Fibroblast of lung (primary cell): ENCODE measurements at regions not wholly inside any gene's neighbourhood (a gene's known extent, or its start where the extent isn't known, plus 50 kb on each side); places are given as distances from the start of the nearest gene placed in this dataset.
A peak's percentile ranks its signal among the peaks of the same experiment; 100 is the strongest.
"Not testable (repeated sequence)": the region's sequence is repeated elsewhere in the genome, so short reads cannot be mapped to it uniquely, and the experiment has no call there.

Experiments used
- DNase-seq, 2 donors: peaks; one replicate each; pipeline versions ENCODE4 v3.0.0 to v3.0.0-alpha.2; 2010; ENCODE audit warnings: low read depth in 2 of 2
- H2AFZ ChIP-seq: 2 replicates; pipeline ENCODE4 v1.5.1; 2012; ENCODE audit warnings: low read length, control low read depth, inconsistent platforms
- H3K27ac ChIP-seq: 2 replicates; pipeline ENCODE4 v1.5.1; 2011; ENCODE audit warnings: low read length, control low read depth; ENCODE audit not compliant: insufficient read depth
- H3K27me3 ChIP-seq: 2 replicates; pipeline ENCODE4 v1.5.1; 2011; ENCODE audit warnings: mild to moderate bottlenecking, low read length; ENCODE audit not compliant: control insufficient read depth, insufficient read depth
- H3K36me3 ChIP-seq: 2 replicates; pipeline ENCODE4 v1.5.1; 2011; ENCODE audit warnings: low read length; ENCODE audit not compliant: control insufficient read depth, insufficient read depth
- H3K4me1 ChIP-seq: 2 replicates; pipeline ENCODE4 v1.5.1; 2011; ENCODE audit warnings: low read length; ENCODE audit not compliant: control insufficient read depth, insufficient read depth; ENCODE audit errors: extremely low read depth
- H3K4me2 ChIP-seq: 2 replicates; pipeline ENCODE4 v1.5.1; 2011; ENCODE audit warnings: low read length, control low read depth; ENCODE audit not compliant: insufficient read depth; ENCODE audit errors: extremely low read depth
- H3K4me3 ChIP-seq, 4 experiments: fragments of 200-600 bp in 1 of 4; sonication (generic) in 1 of 4; replicated peaks in 1 of 4; 2 replicates each; pipeline ENCODE4 v1.5.1; 2011 to 2016; ENCODE audit warnings: low read length in 4 of 4, low read depth in 3 of 4, mild to moderate bottlenecking in 3 of 4, control low read depth in 2 of 4, inconsistent platforms in 1 of 4, mixed read lengths in 1 of 4; ENCODE audit not compliant: insufficient read depth in 1 of 4; ENCODE audit errors: control extremely low read depth in 1 of 4
- H3K79me2 ChIP-seq: 2 replicates; pipeline ENCODE4 v1.5.1; 2012; ENCODE audit warnings: mild to moderate bottlenecking, low read length, inconsistent platforms; ENCODE audit not compliant: control insufficient read depth, insufficient read depth
- H3K9ac ChIP-seq: 2 replicates; pipeline ENCODE4 v1.5.1; 2011; ENCODE audit warnings: mild to moderate bottlenecking, low read length, control low read depth; ENCODE audit not compliant: insufficient read depth
- H3K9me3 ChIP-seq: 2 replicates; pipeline ENCODE4 v1.5.1; 2012; ENCODE audit warnings: low read depth, low read length; ENCODE audit not compliant: control insufficient read depth, insufficient read depth
- H4K20me1 ChIP-seq: 2 replicates; pipeline ENCODE4 v1.5.1; 2011; ENCODE audit warnings: low read length; ENCODE audit not compliant: control insufficient read depth, insufficient read depth; ENCODE audit errors: extremely low read depth
- EZH2 ChIP-seq: IDR thresholded peaks from 2 replicates; pipeline ENCODE4 v1.5.1; 2012; ENCODE audit warnings: low read length, control low read depth, mild to moderate bottlenecking; ENCODE audit errors: missing control alignments
- TF ChIP-seq, protein P1 (sequence below), 2 donors: IDR thresholded peaks in 1 of 2; conservative IDR thresholded peaks in 1 of 2; 1 replicate in 1 of 2; 2 replicates in 1 of 2; pipeline ENCODE4 v1.5.1; 2011 to 2012; ENCODE audit warnings: low read length in 2 of 2, control low read depth in 1 of 2, inconsistent platforms in 1 of 2, low read depth in 1 of 2, mild to moderate bottlenecking in 1 of 2

DNA sequence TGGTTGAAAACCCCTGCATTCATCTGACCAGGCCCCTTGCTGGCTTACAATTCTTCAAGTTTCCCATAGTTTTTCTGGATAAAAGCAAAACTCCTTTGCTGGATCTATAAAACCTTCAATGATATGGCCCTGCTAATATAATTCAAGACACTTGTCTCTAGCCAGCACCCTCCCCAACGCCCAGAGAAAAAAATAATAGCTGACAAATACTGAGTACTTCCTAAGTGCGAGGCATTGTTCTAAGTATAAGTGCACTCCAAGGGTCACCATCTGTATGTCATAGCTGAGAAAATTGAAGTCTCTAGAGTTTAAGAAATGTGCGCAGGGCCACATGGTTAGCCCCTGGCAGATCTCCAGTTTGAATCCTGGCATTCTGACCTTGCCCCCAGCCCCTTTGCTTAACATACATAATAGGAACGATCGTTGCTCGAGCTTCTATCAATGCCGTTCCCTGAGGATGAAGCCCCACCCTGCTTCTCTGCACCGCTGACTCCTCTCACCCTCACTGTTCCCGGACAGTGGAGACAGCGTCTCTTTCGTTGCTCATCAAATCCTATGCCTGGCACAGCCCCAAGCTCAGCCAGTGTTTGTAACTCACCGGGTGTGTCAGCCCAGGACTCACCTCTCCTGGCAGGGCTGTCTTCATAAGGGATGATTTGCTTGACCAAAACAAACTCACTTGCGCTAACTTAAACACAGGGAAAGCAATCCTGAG, 377.1 kb upstream of the PROK2 start:
- Histone ChIP-seq H2AFZ (no peak overlapping the region), H3K36me3 (no peaks in the 10 kb centered on the region), H3K4me3 (no peak overlapping the region), H3K4me2 (no peak overlapping the region), H4K20me1 (no peaks in the 10 kb centered on the region), H3K9me3 (no peaks in the 10 kb centered on the region), H3K27ac (no peak overlapping the region), H3K79me2 (no peaks in the 10 kb centered on the region), H3K4me1 (no peaks in the 10 kb centered on the region), H3K9ac (no peak overlapping the region), H3K27me3 (no peaks in the 10 kb centered on the region)
- TF ChIP-seq EZH2 = no peak
- TF ChIP-seq, protein P1, sequence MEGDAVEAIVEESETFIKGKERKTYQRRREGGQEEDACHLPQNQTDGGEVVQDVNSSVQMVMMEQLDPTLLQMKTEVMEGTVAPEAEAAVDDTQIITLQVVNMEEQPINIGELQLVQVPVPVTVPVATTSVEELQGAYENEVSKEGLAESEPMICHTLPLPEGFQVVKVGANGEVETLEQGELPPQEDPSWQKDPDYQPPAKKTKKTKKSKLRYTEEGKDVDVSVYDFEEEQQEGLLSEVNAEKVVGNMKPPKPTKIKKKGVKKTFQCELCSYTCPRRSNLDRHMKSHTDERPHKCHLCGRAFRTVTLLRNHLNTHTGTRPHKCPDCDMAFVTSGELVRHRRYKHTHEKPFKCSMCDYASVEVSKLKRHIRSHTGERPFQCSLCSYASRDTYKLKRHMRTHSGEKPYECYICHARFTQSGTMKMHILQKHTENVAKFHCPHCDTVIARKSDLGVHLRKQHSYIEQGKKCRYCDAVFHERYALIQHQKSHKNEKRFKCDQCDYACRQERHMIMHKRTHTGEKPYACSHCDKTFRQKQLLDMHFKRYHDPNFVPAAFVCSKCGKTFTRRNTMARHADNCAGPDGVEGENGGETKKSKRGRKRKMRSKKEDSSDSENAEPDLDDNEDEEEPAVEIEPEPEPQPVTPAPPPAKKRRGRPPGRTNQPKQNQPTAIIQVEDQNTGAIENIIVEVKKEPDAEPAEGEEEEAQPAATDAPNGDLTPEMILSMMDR (conservative IDR thresholded peaks at IDR 0.05 in 1 of 2, IDR thresholded peaks at IDR 0.05 in 1 of 2; ENCODE audit: low read depth in 1 of 2, low read length in 2 of 2) = no peak
- peak; percentile 38 to 52 for DNase-seq

DNA sequence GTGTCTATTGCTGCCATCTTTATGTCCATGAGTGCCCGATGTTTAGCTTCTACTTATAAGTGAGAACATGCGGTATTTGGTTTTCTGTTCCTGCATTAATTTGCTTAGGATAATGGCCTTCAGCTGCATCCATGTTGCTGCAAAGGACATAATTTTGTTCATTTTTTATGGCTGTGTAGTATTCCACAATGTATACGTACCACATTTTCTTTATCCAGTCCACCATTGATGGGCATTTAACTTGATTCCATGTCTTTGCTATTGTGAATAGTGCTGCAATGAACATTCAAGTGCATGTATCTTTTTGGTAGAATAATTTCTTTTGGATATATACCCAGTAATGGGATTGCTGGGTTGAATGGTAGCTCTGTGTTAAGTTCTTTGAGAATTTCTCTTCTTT, 376.3 kb upstream of the PROK2 start:
- not testable (repeated sequence) for H3K4me3 ChIP-seq, H3K9me3 ChIP-seq, DNase-seq, H3K4me1 ChIP-seq, H3K36me3 ChIP-seq, H4K20me1 ChIP-seq, H3K27me3 ChIP-seq, H3K79me2 ChIP-seq, H2AFZ ChIP-seq, H3K27ac ChIP-seq, H3K4me2 ChIP-seq, H3K9ac ChIP-seq

DNA sequence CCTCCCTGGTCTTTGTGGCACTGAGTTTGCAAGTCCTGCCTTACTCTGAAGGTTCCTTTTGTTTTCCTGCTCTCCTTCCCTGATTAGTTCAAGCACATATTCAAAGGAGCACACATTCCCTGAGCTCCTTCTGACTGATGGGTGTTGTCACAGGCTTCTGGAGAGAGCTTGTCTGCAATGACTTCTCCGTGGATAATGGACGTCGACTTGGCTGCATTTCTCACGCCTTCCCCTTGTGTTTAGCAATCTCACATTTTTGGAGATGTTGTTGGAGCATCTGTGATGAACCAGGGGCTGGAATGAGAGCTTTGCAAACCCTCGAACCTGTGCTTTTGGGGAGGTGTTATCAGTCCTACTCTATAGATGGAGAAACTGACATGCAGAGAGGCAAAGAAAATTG, 375.4 kb upstream of the PROK2 start:
- H3K9me3 ChIP-seq = no peaks in the 10 kb centered on the region
- H3K27ac ChIP-seq = no peak overlapping the region
- no peaks in the 10 kb centered on the region for H3K36me3 ChIP-seq
- TF ChIP-seq, protein P1 (conservative IDR thresholded peaks at IDR 0.05 in 1 of 2, IDR thresholded peaks at IDR 0.05 in 1 of 2; ENCODE audit: low read depth in 1 of 2, low read length in 2 of 2) = no peak
- no peak for TF ChIP-seq EZH2
- no peak overlapping the region for H2AFZ ChIP-seq
- peaks cover 2% of the 10 kb centered on the region for H3K4me1 ChIP-seq
- no peak for DNase-seq
- H3K27me3 ChIP-seq = no peaks in the 10 kb centered on the region
- no peaks in the 10 kb centered on the region for H3K79me2 ChIP-seq
- H3K4me3 ChIP-seq = no peak overlapping the region
- H4K20me1 ChIP-seq = no peaks in the 10 kb centered on the region
- no peak overlapping the region for H3K4me2 ChIP-seq
- H3K9ac ChIP-seq = no peak overlapping the region
